Renal pelvis (tissue), 1 donor: ENCODE measurements at regions not wholly inside any gene's neighbourhood (a gene's known extent, or its start where the extent isn't known, plus 50 kb on each side); places are given as distances from the start of the nearest gene placed in this dataset.
A peak's percentile ranks its signal among the peaks of the same experiment; 100 is the strongest.

Source experiments
- DNase-seq: peaks from one replicate; pipeline ENCODE4 v3.0.0-alpha.2; 2013

DNA sequence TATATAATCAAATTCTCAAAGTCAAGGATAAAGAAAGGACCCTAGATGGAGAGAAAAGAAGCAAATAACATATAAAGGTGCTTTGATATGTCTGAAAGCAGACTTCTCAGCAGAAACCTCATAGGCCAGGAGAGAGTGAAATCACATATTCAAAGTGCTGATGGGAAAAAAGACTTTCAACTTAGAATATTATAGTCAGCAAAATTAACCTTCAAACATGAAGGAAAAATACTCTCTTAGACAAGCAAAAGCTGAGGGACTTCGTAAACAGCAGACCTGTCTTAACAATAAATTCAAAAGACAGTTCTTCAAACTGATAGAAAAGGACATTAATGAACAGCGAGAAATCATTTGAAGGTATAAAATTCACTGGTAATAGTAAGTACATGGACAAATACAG lies 107.2 kb upstream of the KCNH7 start:
- DNase-seq = no peak

DNA sequence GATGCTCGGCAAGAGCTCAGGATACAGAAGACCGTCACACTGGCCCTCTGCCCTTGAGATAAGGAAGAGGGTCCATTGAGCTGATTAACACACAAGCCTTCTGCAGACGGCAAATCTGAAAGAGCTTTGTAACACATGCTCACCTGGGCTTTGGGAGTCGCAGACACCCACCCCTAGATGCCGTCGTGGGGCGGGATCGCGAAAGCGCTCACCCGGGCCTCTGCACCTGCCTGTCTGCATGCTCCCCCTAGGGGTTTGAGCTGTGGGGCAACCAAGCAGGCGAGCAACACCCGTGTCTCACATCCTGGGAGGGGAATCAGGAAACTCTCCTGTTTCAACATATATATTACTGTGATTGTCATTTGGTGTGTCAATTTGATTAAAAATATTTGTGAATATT lies 99.8 kb upstream of the KCNH7 start:
- no peak for DNase-seq

DNA sequence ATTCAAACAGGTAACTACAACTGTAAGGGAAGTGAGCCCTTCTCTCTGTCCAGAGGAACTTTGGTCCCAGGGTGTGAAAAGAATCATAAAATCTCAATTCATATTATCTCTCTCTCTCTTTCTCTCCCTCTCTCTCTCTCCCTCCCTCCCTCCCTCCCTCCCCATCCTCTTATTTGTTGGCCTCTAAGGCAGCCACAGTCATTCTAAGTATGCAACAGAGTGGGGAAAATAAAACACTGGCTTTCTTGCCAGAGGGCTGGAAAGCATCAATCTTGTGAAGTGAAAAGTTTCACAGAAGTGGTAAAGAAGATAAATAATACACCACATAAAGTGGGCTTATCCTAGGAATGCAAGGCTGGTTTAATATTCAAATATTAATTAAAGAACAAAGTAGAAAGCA lies 95.6 kb upstream of the KCNH7 start:
- no peak for DNase-seq

DNA sequence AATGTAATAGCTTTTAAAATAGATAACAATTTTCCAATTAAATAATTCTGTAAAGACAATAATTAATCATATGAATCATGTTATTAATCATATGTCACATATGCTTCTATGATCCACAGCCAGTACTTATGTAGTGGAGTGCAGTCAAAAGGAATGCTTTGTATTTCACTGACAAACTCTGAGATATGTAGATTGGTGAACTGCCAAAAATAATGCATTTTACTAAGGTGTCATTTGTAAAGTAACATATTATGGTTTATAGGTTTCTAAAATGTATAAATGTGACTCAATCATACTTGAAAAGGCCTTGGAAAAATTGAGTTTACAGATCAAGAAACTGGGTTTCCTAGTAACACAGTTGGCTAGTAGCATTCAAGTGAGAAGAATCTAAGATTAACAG lies 93.8 kb upstream of the KCNH7 start:
- no peak for DNase-seq

DNA sequence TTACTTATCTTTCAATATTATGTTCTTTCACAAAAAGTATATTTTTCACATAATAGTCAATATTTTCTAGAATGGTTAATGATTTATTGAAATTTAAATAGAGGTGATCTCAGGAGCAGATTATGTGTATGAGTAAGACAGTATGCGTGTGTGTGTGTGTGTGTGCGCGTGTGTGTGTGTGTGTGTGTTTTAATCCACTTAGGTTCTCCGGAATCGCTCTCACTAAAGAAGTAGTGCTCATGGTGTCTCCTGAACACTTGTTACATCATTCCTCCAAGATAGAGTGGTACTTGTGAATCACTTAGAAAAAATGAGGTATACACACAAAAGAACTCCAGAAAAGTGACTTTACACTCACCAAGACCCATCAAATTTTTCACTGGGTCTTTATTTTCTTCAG lies 91.0 kb upstream of the KCNH7 start:
- DNase-seq = no peak

DNA sequence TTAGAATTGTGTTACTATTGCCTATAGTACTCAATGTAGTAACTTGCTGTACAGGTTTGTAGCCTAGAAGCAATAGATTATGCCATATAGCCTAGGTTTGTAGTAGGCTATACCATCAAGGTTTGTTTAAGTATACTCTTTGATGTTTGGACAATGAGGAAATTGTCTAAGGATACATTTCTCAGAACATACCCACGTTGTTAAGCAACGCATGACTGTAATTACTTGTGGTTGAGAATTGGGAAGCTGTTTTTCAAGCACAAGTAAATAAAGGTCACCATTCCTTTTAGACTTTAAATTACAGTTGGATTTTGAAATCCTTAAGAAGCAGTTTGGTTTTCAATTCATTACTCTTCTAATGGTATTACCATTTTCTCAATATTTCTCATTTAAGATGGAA lies 89.8 kb upstream of the KCNH7 start:
- no peak for DNase-seq

DNA sequence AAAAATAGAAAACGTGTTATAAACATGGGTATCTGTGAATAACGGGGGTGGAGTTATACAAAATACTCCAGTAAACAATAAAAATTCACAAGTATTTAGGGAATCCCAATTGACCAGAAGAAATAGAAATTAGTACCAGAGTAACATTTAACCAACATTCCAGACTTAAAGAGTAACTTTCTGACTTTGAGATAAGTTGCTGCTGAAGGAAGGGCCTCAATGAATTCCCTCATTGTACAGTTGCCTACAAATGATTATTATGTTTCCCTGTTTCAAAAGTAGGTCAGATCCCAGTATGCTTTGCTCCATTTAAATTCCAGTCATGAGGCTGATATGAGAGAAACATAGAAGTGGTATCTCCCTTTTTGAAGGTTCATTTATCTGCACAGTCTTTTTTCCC lies 88.3 kb upstream of the KCNH7 start:
- no peak for DNase-seq

DNA sequence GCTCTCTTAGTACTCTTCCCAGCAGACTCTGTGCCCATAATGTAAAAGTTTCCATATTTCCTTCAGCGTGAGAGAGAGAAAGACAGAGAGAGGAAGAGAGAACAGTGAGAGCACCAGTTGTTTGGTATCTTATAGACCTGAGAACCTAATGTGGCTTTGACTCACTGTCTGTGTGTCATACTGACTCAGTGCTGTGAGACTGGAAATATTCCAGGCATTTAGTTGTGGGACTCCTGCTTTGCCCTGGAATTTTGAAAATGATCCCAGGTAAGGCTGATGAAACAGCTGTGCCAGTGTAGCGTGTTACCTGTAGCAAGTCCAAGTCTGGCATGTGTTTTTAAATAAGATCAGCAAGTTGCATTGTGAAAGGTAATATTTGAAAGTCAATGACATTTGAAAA lies 87.9 kb upstream of the KCNH7 start:
- no peak for DNase-seq

DNA sequence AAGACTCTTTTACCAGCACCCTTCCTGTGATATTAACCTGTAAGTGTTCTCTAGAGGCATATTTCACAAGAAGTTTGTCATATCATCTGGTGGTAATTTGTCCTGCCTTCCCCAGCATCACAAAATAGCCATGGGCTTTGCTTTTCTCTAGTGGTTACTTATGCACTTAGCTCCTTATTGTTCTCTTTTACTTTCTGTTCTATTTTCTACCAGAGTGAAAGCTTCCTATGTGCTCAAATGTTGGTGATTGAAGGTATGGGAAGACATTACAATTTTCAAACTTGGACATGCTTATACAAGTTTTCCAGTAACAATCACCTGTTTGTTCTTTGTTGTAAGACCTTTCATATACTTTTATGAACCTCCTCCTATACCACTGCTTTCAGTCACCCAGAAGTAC lies 87.0 kb upstream of the KCNH7 start:
- no peak for DNase-seq

DNA sequence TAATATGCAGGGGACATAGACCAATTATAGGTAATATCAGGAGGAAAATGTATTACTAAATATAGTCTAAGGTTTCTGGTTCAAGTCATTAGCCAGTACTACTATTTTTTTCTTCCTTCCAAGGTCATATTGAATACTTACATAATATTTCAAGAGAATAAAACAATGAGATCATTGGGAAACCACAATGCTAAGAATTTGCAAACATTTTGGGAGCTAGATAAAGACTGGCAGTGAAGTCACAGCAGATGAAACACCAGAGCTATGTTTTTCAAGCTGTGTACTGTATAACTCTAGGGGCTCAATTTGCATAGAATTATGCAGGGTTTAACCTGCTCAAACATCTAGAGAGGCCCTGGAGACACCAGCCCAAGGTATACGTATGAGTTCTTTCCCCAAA lies 80.5 kb upstream of the KCNH7 start:
- no peak for DNase-seq

DNA sequence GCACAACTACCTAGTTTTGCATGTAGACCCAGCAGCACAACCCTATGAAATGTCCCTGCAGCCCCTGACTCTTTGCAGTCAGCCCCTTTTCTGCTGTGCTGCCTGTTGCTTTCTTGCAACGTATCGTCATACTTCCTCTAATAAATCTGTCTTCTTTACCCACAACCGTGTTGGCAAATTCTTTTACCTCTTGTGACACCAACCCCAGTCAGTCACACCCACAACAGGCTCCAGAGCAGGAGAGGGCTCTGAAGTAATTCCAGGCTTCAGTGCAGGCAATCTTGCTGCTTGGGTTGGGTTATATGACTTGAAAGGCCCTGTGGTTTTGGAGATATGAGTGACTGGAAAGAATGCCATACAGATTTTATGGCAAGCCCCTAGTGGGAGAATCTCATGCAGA lies 79.1 kb upstream of the KCNH7 start:
- DNase-seq = no peak

DNA sequence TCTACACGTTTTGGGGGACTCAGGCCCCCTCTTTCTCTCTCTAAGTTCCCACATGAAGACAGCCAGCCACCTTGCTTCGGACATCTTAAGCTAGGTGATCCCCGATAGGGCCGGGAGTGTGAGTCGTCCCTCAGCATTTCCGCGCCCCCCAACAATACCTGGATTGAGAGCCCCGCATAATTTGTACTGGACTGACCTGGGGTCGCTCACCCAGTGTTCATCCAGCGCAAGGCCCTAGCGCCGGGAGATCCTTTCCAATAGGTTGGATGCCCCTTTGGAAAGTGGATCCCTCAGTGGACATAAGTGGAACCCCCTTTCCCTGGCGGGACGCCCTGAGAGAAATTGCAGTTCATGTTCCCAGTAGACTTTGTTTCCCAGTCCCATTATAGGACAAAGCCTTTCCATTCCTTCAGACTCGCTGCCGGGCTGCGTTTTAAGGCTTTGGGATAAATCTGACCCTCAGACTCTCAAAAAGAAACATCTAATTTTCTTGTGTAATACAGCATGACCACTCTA lies 77.8 kb upstream of the KCNH7 start:
- no peak for DNase-seq

DNA sequence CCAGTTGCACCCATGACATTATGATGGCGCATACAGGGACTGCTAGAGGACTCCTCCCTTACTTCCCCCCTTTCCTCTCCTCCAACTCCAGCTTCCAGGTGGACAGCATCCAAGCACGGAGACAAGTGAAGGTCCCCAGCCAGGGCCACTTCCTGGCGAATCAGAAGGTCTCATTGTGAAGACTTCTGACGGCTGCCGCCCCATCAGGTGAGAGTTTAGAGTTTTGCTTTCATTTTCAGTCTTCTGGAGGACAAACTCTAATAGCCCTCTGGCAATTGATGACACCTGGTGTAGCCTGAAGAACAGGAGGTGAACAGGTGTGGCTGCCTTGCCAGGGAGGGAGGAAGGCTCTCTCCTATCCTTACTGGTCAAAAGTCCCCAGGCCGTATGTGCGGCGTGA lies 77.3 kb upstream of the KCNH7 start:
- DNase-seq = no peak

DNA sequence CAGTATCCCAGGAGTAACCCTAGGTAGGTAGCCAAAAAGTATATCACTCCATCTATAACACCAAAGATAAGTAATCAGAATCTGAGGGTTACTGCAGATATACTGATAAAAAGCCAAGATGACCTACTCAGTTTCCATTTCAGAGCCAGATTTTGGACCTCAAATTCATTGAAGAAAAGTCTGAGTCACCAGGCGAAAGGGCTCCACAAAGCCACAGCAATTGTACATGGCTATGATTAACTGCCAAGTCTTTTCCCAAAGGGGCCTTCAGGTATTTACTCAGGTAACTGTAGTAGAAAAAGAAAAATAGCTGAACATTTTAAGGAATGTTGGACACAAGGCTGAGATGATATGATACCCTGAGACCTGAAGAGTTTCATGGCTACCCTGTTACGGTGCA lies 75.6 kb upstream of the KCNH7 start:
- DNase-seq = no peak

DNA sequence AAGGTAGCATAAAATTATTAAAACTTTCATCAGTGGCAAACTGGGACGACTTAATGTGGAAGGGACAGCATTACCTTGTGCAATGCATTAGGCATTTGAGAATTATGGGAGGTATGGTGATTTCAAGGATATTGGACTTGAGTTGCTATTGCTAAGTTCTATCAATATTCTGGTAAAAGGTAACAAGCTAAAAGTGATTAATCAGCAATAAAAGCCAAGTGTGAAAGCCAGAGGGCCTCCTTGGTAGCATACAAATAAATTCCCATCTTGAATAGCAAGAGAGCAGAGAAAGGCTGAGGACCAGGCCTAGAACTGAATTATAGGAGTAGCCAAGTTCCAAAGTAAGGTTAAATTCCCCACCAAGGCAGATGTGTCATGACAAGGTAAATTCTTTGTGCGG lies 74.2 kb upstream of the KCNH7 start:
- DNase-seq = no peak

DNA sequence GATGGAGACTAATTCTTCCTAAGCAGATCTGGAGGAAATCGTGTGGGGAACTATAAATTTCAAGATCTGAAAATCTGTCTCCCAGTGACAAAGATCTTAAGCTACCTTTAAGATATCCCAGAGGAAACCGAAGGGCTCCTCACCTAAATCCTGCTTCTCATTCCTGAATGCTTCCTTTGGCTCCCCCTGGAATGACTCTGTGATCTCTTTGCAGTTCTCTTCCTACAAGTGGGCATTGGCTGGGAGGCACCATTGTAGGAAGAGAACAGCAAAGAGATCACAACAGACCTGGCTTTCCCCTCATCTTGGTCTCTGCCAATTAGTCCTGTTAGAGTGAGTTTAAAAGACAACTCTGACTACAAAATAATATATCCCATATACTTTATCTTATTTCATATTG lies 70.0 kb upstream of the KCNH7 start:
- no peak for DNase-seq

DNA sequence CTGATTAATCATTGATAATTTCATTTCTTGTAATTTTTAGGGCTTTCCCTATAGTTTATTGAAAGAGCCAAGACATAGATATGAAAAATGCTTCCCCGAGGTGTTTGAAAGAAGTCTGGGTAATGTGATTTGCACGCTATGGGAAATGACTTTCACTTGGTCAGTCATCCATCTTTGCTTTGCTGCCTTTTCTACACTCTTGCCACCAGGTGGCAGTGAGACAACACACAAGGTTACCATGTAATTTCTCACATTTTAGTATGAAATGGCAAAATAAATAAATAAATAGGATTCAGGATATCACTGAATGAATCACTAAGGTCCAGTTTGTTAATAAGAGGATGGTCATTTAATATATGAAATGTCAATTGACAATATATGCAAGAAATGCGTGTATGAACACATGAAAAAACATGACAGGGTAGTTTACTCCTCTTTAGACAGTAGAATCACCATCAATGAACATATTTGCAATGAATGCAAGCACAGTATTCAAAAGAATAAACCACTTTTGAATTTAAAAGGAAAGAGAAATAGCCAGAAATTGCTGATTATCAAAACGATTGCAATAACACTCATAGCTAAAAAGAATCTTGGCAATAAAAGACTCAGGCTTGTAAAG lies 52.2 kb upstream of the KCNH7 start:
- peak; percentile 15 for DNase-seq

DNA sequence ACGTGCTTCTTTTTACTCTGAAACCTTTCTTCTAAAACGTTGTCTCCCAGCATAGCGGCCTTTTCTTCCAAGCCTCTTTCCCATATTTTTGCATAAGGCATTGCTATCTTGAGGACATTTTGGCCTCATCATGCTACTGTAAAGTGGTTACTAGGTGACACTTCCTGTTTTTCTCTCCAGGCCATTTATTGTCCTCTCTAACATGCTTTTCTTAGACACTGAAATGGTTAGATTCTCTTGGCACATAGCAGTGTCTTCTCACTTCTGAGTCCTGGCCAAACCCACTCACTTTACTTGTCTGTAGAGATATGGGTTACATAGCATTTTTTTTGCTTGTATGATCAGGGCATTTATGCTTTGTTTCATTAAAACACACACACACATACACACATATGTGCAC lies 50.1 kb upstream of the KCNH7 start:
- no peak for DNase-seq
